Pancreas (tissue), 10 donors: ENCODE measurements at regions not wholly inside any gene's neighbourhood (a gene's known extent, or its start where the extent isn't known, plus 50 kb on each side); places are given as distances from the start of the nearest gene placed in this dataset.

ENCODE experiments used
- ATAC-seq, 4 donors: fragments of 200-7000 bp; cut with Tn5 transposase; one replicate each; pipeline versions ENCODE4 v1.8.0 to v1.9.1; 2020; ENCODE audit warnings: mild to moderate bottlenecking in 4 of 4, moderate library complexity in 4 of 4
- DNase-seq, 6 donors: peaks; one replicate each; pipeline ENCODE4 v3.0.0-alpha.2; 2020
- FAIRE-seq: peaks from 2 replicates; lab custom pipeline; 2012; peaks lifted over from hg19 to GRCh38; lab: Jason Lieb, UNC
- H3K27ac ChIP-seq, 4 donors: fragments of 200-600 bp; sonication (generic); 1 replicate in 3 of 4; 2 replicates in 1 of 4; pipeline versions ENCODE4 v1.5.0 to v1.8.0; 2020
- H3K27me3 ChIP-seq, 4 donors: fragments of 200-600 bp; one replicate each; pipeline ENCODE4 v1.8.0; 2021
- H3K36me3 ChIP-seq, 3 donors: fragments of 200-600 bp; sonication (generic) in 1 of 3; one replicate each; pipeline versions ENCODE4 v1.5.0 to v1.8.0; 2020 to 2021
- H3K4me1 ChIP-seq, 3 donors: fragments of 200-600 bp; one replicate each; pipeline ENCODE4 v1.8.0; 2021
- H3K4me3 ChIP-seq, 4 donors: fragments of 200-600 bp; sonication (generic) in 2 of 4; one replicate each; pipeline versions ENCODE4 v1.5.0 to v1.8.0; 2020 to 2021
- H3K9me3 ChIP-seq, 4 donors: fragments of 200-600 bp; one replicate each; pipeline ENCODE4 v1.8.0; 2021
- CTCF ChIP-seq, 4 donors: fragments of 200-600 bp; sonication (generic) in 3 of 4; IDR thresholded peaks; one replicate each; pipeline versions ENCODE4 v1.5.0 to v1.8.0; 2021; ENCODE audit warnings: antibody characterized with exemption in 4 of 4
- WGBS, 2 donors: extraction: QIAGEN DNeasy Blood & Tissue Kit; methylation state at CpG; one replicate each; pipeline ENCODE4 v1.1.7; 2013; 5-methylcytosine and 5-hydroxymethylcytosine counted together
- intact Hi-C, 3 donors: fragments of 100-400 bp; cut with DNase I; formaldehyde crosslinking; loops; one replicate each; pipeline versions ENCODE4 v1.11.1 to v1.14.2; 2022
- donor health status: healthy with polysubstance abuse.
- donor health status: DM: no; HTN: no; CAD: no; lungs with moderate emphysema.
- donor health status: DM: no; HTN: no; CAD: no.
- donor health status: control.
- donor health status: control.
- donor health status: Bipolar disorder and iron deficiency.
- donor health status: DM: yes; HTN: yes; CAD: no.
- donor health status: DM: no; HTN: no; CAD: no.
- donor health status: DM: no; HTN: no; CAD: no.
- donor health status: DM: yes; HTN: yes; CAD: no.

- peak overlapping the region in 2 of 4 donors; percentile 23 to 51 for H3K27ac ChIP-seq
- ATAC-seq: no peak
- H3K27me3 ChIP-seq: no peaks in the 10 kb centered on the region
- no peak for DNase-seq
- H3K4me3 ChIP-seq: no peak overlapping the region
- intact Hi-C loops: no loop called here
- 80 to 90% methylated on average over 20 of the region's 20 CpGs for WGBS, 2 donors
- H3K4me1 ChIP-seq: peaks cover 0 to 8% (median 0%) of the 10 kb centered on the region in 3 donors
- TF ChIP-seq CTCF (IDR thresholded peaks at IDR 0.05): no peak
- no peak for FAIRE-seq
- no peaks in the 10 kb centered on the region for H3K9me3 ChIP-seq
- no peaks in the 10 kb centered on the region for H3K36me3 ChIP-seq
Observed at GRCh38 chr2:236971919-236972381, 113.7 kb upstream of the COPS8 start.

- WGBS, 2 donors: 50 to 51% methylated on average over 11 of the region's 11 CpGs
- H3K27me3 ChIP-seq: no peaks in the 10 kb centered on the region
- H3K4me1 ChIP-seq: peaks cover 0 to 8% (median 0%) of the 10 kb centered on the region in 3 donors
- no peak for TF ChIP-seq CTCF (IDR thresholded peaks at IDR 0.05)
- peak; percentile 28 to 81 (median 76) for ATAC-seq
- peak overlapping the region in 2 of 4 donors; percentile 23 to 51 for H3K27ac ChIP-seq
- no peak overlapping the region for H3K4me3 ChIP-seq
- no peaks in the 10 kb centered on the region for H3K9me3 ChIP-seq
- DNase-seq: peak in 2 of 6 donors; percentile 25 to 38
- FAIRE-seq: no peak
- intact Hi-C loops: no loop called here
- H3K36me3 ChIP-seq: no peaks in the 10 kb centered on the region
Observed at GRCh38 chr2:236972491-236973342, 113.0 kb upstream of the COPS8 start.

- 76 to 77% methylated on average over 7 of the region's 7 CpGs for WGBS, 2 donors
- Histone ChIP-seq H3K4me3 (no peak overlapping the region), H3K27me3 (no peaks in the 10 kb centered on the region), H3K27ac (peak overlapping the region in 2 of 4 donors; percentile 19 to 20), H3K9me3 (no peaks in the 10 kb centered on the region), H3K4me1 (peaks cover 0 to 8% (median 0%) of the 10 kb centered on the region in 3 donors), H3K36me3 (no peaks in the 10 kb centered on the region)
- no peak for FAIRE-seq
- no peak for DNase-seq
- intact Hi-C loops: no loop called here
- no peak for ATAC-seq
- TF ChIP-seq CTCF (IDR thresholded peaks at IDR 0.05): no peak
Observed at GRCh38 chr2:236973343-236973980, 112.2 kb upstream of the COPS8 start.

GRCh38 chr2:236974148-236974547, 111.5 kb upstream of the COPS8 start:
- DNase-seq (no peak), ATAC-seq (no peak), FAIRE-seq (no peak)
- no peaks in the 10 kb centered on the region for H3K36me3 ChIP-seq
- intact Hi-C loops: no loop called here
- peaks cover 0 to 8% (median 0%) of the 10 kb centered on the region in 3 donors for H3K4me1 ChIP-seq
- H3K27ac ChIP-seq: no peak overlapping the region
- no peak overlapping the region for H3K4me3 ChIP-seq
- H3K9me3 ChIP-seq: no peaks in the 10 kb centered on the region
- no peak for TF ChIP-seq CTCF (IDR thresholded peaks at IDR 0.05)
- H3K27me3 ChIP-seq: no peaks in the 10 kb centered on the region
